AG10803 (cell line): ENCODE measurements at regions not wholly inside any gene's neighbourhood (a gene's known extent, or its start where the extent isn't known, plus 50 kb on each side); places are given as distances from the start of the nearest gene placed in this dataset.

Experiments used
- DNase-seq: peaks from one replicate; pipeline ENCODE4 v3.0.0; 2010; ENCODE audit warnings: low read depth
- H3K4me3 ChIP-seq: 2 replicates; pipeline ENCODE4 v1.5.1; 2011; ENCODE audit warnings: mild to moderate bottlenecking, low read length, control low read depth
- CTCF ChIP-seq: conservative IDR thresholded peaks from 2 replicates; pipeline ENCODE4 v1.5.1; 2011; ENCODE audit warnings: mild to moderate bottlenecking, low read length, control low read depth, inconsistent platforms

- H3K4me3 ChIP-seq, result no peak overlapping the region
- DNase-seq, result no peak
- no peak for TF ChIP-seq CTCF
These were observed 587.9 kb downstream of the GBE1 start for GRCh38 chr3:81173514-81173913.

GRCh38 chr3:81170298-81170697, 591.1 kb downstream of the GBE1 start:
- no peak overlapping the region for H3K4me3 ChIP-seq
- no peak for DNase-seq
- no peak for TF ChIP-seq CTCF

- H3K4me3 ChIP-seq, result no peak overlapping the region
- no peak for TF ChIP-seq CTCF
- no peak for DNase-seq
These were observed 596.6 kb downstream of the GBE1 start for GRCh38 chr3:81164806-81165205.

GRCh38 chr3:81161851-81162250, 599.6 kb downstream of the GBE1 start:
- no peak for DNase-seq
- TF ChIP-seq CTCF, result no peak
- H3K4me3 ChIP-seq, result no peak overlapping the region

- no peak overlapping the region for H3K4me3 ChIP-seq
- no peak for TF ChIP-seq CTCF
- no peak for DNase-seq
These were observed 600.3 kb downstream of the GBE1 start for GRCh38 chr3:81161100-81161499.

- DNase-seq, result no peak
- no peak overlapping the region for H3K4me3 ChIP-seq
- TF ChIP-seq CTCF, result no peak
These were observed 606.8 kb downstream of the GBE1 start for GRCh38 chr3:81154611-81155143.

GRCh38 chr3:81152156-81152555, 609.3 kb downstream of the GBE1 start:
- H3K4me3 ChIP-seq, result no peak overlapping the region
- TF ChIP-seq CTCF, result no peak
- no peak for DNase-seq
